ENCODE measurements at regions not wholly inside any gene's neighbourhood (a gene's known extent, or its start where the extent isn't known, plus 50 kb on each side); places are given as distances from the start of the nearest gene placed in this dataset.

GRCh38 chr5:38734353-38734752, 111.5 kb upstream of the OSMR start:
- TF ChIP-seq CTCF (IDR thresholded peaks at IDR 0.05 in 4 of 5, conservative IDR thresholded peaks at IDR 0.05 in 1 of 5) = no peak
- no peak for TF ChIP-seq POLR2A (IDR thresholded peaks at IDR 0.05)
